Fibroblast of skin of right quadriceps (primary cell): ENCODE measurements at regions not wholly inside any gene's neighbourhood (a gene's known extent, or its start where the extent isn't known, plus 50 kb on each side); places are given as distances from the start of the nearest gene placed in this dataset.
A peak's percentile ranks its signal among the peaks of the same experiment; 100 is the strongest.

Experiments used
- DNase-seq: peaks from one replicate; pipeline ENCODE4 v3.0.0-alpha.2; 2013

DNA sequence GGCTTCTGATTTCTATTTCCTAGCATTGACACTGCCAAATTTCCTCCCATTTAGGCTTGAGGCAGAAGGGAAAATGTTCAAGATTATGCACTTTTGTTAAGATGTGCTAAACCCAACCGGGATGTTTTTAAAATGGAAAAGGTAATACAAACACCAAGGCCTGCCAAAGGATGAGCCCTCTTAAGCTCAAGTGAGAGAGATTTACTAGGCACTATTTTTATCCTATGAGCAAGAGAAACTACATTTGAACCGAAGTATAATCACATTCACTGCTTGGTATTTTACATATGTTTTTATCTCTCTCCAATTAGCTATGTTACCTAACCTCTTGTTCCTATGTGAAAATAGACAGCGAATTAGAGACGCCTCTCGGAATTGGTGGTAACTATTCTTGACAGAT, 295.8 kb downstream of the GABRB3 start:
- DNase-seq = no peak

DNA sequence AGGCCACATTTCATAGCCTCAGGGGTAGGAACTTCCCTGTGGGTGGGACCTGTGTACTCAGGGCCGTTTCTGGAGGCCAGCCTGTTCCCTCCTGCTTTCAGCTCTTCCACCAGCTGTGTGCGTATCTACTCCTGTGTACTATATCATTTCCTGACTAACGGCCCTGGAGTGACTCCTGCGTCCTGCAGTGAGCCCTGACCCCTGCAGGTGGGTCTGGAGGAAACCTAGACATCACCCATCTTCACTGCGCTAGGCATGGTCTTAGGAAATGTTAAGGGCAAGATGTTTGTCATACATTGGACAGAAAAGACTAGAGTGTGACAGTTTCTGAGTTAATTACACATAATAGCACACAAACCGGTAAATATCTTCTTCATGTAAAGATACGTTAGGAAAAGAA, 297.3 kb downstream of the GABRB3 start:
- no peak for DNase-seq

DNA sequence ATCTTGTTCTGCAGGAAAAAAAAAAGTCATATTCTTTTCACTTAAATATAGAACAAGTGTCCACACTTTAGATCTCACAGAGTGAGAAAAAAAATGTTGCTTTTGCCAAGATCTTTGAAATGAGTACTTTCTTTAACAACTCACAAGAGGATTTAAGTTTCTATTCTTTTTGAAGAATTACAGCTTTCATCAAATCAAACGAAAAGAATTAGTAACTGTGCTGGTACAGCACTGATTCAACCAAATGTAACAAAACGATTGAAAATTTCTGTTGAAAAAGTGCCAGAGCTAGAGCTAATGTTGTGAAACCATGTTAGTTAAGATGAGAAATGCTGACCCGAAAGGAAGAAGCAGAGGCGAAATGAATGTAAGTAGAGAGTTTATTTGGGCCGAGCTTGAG, 300.2 kb downstream of the GABRB3 start:
- no peak for DNase-seq

DNA sequence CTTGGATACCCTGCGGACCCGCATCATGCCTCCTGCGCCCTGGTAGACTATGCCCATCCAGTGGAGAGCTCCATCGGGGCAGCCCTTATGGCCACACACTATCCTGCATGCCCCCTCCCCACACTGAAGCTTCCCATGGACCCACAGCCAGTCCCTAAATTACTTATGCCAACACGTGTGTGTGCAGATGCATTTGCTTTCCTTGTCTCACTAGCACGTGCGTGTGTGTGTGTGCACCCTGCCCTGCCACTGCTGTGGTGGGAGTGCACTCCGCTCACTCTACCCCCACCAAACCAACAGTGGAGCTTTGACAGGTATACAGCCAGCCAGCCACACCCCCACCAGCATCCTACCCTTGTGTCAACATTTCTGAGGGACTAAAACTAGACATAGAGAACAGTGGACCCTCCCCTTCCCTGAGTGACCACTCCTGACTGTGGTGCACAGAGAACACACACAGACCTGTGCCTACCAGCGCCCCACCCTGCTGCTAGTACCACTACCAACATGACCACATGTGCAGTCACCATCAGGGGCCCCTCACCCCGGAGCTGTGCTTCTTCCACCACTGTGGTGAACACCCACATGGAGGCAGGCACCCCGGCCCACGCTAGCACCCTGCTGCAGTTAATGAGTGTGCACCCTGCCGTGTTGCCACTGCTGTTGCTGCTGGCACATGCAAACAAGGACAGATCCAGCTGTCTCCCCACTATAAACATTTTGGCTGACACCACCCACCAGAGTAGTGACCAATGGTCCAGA, 310.8 kb downstream of the GABRB3 start:
- DNase-seq = no peak

GRCh38 chr15:26460165-26460564, 312.7 kb downstream of the GABRB3 start:
- DNase-seq = no peak

DNA sequence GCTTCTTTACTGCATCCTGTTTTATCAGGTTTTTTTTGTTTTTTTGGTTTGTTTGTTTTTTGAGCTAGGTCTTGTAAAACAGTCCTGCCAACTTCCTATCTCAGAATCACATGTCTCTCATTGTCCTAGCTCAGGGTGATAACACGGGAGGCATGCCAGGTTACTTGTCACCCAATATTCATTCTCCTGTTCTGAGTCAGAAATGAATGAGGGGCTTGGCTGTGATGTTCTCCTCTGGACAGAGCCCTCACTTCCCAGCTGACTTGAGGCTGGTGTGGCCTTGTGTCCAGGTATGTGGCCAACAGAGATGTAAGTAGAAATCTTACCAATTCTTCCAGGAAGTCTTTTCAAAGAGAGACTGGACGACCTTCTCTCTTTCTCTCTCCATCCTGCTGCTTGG, 317.0 kb downstream of the GABRB3 start:
- no peak for DNase-seq

DNA sequence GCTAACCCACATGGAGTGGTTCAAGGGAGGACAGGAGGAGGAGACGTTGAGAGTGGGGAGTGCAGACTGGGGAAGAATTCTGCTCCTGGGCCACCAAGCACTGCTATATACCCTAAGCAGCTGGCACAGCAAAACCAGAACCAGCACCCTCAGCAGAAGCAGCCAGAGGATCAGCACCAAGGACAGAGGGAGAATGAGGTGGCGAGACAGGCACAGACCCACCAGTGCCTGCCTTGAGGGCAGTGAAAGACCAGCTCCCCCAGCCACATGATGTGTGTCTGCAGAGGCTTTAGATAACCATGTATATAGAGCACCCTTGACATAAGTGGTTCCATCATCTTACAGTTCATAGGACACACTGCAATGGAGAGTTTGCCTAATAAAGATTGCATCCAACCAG, 319.0 kb downstream of the GABRB3 start:
- no peak for DNase-seq

DNA sequence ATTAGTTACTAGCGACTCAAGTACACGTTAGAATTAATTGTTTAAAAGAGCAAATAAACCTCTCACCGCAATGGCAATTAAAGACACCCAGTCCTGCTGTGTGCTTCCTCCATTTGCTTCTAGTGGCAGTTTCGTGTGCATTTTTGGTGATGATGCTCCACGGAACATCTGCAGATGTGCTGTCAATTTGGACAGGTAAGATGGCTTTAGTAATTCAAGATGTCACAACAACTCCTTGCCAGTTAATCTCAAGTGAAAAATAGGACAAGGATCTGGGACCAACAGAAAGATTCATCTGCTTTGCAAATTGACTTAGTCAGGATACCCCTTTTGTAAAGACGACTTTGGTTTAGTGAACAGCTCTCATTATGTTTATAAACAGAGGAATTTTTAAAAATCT, 320.9 kb downstream of the GABRB3 start:
- no peak for DNase-seq

GRCh38 chr15:26449291-26449690, 323.6 kb downstream of the GABRB3 start:
- DNase-seq = peak; percentile 22

DNA sequence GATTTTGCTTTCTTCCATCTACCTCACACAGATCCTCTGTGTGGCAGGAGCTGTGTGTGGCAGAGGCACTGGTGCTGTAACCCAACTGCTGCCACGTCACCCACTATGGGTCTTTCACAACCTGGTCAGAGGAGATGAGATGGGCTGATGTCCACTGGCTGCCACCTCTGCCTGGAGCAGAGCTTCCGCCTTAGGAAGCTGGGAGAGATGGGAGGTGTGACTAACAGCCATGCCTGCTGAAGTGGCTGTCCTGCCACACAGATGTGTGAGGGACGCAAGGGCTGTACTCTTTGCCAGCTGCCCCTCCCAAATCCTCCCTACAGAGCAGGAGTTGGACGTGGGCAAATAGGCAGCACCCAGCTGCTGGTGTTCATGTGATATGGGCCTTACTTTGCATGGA, 329.5 kb downstream of the GABRB3 start:
- no peak for DNase-seq

- DNase-seq = no peak
These were observed 330.2 kb downstream of the GABRB3 start for GRCh38 chr15:26442680-26443079.

DNA sequence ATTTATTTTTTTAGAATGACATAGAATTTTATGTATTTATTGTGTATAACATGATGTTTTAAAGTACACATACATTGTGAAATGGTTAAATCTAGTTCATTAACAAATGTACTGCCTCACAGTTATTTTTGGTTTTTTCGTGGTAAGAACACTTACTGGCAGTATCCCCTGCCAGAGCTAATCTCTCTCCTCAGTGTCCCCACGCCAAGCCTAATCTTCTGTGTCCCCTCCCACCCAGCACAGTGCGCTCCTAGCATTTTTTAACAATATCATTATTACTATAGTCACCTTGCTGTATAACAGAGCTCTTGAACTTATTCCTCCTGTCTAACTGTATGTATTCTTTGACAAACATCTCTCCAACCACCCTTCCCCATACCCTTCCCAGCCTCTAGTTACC, 333.2 kb downstream of the GABRB3 start:
- no peak for DNase-seq

DNA sequence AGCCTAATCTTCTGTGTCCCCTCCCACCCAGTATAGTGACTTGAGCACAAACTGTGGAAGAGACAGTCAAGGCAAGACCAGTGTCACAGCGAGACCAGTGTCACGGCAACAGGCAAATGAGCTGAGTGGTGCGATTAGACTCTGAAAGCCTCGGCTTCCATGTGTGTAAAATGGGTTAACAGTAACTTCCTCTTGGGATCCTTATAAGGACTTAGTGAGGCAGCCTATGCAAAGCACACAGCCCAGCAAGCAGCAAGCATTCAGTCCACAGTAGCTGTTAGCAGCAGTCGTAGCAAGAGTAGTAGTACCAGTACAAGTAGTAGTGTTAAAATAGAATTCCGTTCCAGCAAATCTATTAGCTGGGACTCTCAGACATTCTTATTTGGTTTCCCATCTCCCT, 334.1 kb downstream of the GABRB3 start:
- no peak for DNase-seq

GRCh38 chr15:26438316-26438715, 334.6 kb downstream of the GABRB3 start:
- no peak for DNase-seq

GRCh38 chr15:26433818-26434217, 339.0 kb downstream of the GABRB3 start:
- DNase-seq = no peak

- no peak for DNase-seq
These were observed 339.8 kb downstream of the GABRB3 start for GRCh38 chr15:26433060-26433459.

GRCh38 chr15:26421065-26421464, 351.8 kb downstream of the GABRB3 start:
- DNase-seq = no peak

DNA sequence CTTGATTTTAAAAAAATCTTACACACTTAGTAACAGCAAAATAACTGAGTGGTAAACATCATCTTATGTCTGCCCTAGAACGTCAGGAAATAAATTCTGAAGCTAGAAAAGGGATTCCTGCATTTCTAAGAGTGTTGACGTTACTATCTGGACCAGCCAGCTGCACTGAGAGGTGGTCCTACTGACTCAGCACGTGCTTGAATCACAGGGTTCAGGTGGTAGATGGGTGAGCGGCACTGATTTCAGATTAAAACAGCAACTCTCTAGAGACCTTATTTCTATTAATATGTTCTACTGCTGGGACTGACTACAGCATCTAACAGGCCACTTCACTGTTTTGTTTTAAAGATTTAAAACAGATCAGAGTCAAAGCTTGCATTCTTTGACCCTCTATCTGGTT, 377.2 kb downstream of the GABRB3 start:
- DNase-seq = no peak

DNA sequence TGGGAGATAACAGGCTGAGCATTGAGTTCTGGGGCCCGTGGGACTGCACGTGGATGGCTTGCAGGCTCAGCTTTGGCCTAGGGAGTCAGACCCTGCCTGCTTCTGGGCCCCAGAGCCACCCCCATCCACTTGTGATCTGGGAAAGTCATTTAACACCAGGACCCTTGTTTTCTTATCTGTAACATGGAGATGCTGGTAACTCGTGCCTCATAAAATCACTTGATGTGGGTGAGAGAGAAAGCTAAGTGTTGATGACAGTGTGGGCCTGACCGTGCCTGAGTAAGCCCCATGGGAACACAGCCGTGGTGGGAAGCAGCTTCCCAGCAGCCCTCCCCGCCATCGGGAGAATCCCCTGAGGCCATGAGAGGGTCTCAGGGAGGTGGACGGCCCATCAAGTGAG, 378.1 kb downstream of the GABRB3 start:
- DNase-seq = no peak

- DNase-seq = no peak
These were observed 379.9 kb downstream of the GABRB3 start for GRCh38 chr15:26392956-26393355.

GRCh38 chr15:26391567-26392194, 381.2 kb downstream of the GABRB3 start:
- DNase-seq = no peak

- no peak for DNase-seq
These were observed 390.3 kb downstream of the GABRB3 start for GRCh38 chr15:26382444-26383072.

DNA sequence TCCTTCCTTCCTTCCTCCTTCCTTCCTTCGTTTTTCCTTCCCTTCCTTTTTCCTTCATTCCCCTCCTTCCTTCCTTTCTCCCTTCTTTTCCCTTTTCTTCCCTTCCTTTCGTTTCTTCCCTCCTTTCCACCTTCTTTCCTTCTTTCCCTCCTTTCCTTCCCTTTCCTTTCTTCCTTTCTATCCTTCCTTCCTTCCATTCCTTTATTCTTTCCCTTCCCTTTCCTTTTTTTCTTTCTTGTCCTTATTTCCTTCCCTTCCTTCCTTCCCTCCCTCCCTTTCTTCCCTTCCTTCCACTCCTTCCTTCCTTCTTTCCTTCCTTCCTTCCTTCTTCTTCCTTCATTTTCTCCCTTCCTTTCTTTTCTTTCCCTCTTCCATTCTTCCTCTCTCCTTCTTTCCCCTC, 394.6 kb downstream of the GABRB3 start:
- no peak for DNase-seq

DNA sequence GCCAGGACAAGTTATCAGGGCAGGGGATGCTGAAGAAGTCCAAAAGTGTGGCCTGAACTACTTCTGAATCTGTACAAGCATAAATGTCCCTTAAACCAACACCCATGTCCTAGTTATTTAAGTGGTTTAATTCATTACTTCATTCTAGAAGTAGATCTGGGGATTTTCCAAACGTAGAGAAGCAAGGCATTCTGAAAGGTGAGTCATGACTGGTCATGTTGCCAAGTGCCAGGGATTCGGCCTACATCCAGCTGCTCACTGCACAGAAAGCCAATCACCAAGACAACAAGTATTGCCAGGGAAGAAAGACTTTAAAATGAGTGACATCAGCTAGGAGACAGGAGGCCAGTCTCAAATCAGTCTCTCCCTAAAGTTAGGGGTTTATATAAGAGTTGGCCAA, 396.6 kb downstream of the GABRB3 start:
- DNase-seq = no peak
